DND-41 (cell line): ENCODE measurements at regions not wholly inside any gene's neighbourhood (a gene's known extent, or its start where the extent isn't known, plus 50 kb on each side); places are given as distances from the start of the nearest gene placed in this dataset.

Experiments used
- ATAC-seq: fragments of 200-7000 bp; cut with Tn5 transposase; 3 replicates; pipeline ENCODE4 v1.9.1; 2021; ENCODE audit warnings: low read depth; ENCODE audit not compliant: insufficient read depth
- DNase-seq: peaks from one replicate; pipeline ENCODE4 v3.0.0-alpha.2; 2020
- H2AFZ ChIP-seq: 2 replicates; pipeline ENCODE4 v1.6.0; 2012; ENCODE audit warnings: low read depth, low read length
- H3K27ac ChIP-seq: 2 replicates; pipeline ENCODE4 v1.5.1; 2012; ENCODE audit warnings: low read length, inconsistent platforms
- H3K27me3 ChIP-seq: fragments of 200-600 bp; sonication (generic); 2 replicates; pipeline ENCODE4 v1.6.0; 2012; ENCODE audit warnings: low read length, mild to moderate bottlenecking, inconsistent platforms; ENCODE audit not compliant: insufficient read depth, poor library complexity
- H3K36me3 ChIP-seq: 2 replicates; pipeline ENCODE4 v1.5.1; 2012; ENCODE audit warnings: low read length, inconsistent platforms; ENCODE audit not compliant: insufficient read depth
- H3K4me1 ChIP-seq: 2 replicates; pipeline ENCODE4 v1.5.1; 2012; ENCODE audit warnings: mild to moderate bottlenecking, low read length; ENCODE audit not compliant: insufficient read depth
- H3K4me2 ChIP-seq: 2 replicates; pipeline ENCODE4 v1.6.0; 2012; ENCODE audit warnings: mild to moderate bottlenecking, moderate library complexity, low read length, inconsistent platforms; ENCODE audit not compliant: insufficient read depth
- H3K4me3 ChIP-seq, 2 experiments: fragments of 200-600 bp in 1 of 2; shearing (Covaris generic) in 1 of 2; 2 replicates each; pipeline ENCODE4 v1.5.1; 2012 to 2016; ENCODE audit warnings: inconsistent platforms in 2 of 2, low read length in 2 of 2, mild to moderate bottlenecking in 2 of 2, low read depth in 1 of 2, moderate library complexity in 1 of 2
- H3K79me2 ChIP-seq: 2 replicates; pipeline ENCODE4 v1.6.0; 2012; ENCODE audit warnings: low read length, inconsistent platforms; ENCODE audit not compliant: insufficient read depth
- H3K9ac ChIP-seq: 2 replicates; pipeline ENCODE4 v1.6.0; 2012; ENCODE audit warnings: low read depth, mild to moderate bottlenecking, inconsistent platforms, low read length, moderate library complexity
- H3K9me3 ChIP-seq: 2 replicates; pipeline ENCODE4 v1.5.1; 2012; ENCODE audit warnings: low read length, moderate library complexity, mild to moderate bottlenecking, inconsistent platforms; ENCODE audit not compliant: insufficient read depth, severe bottlenecking
- H4K20me1 ChIP-seq: 2 replicates; pipeline ENCODE4 v1.6.0; 2012; ENCODE audit warnings: low read length; ENCODE audit not compliant: insufficient read depth
- EZH2 ChIP-seq: IDR thresholded peaks from 3 replicates; pipeline ENCODE4 v1.6.1; 2012; ENCODE audit warnings: borderline replicate concordance, low read depth, mild to moderate bottlenecking, moderate library complexity, low read length, inconsistent platforms; ENCODE audit not compliant: severe bottlenecking
- TF ChIP-seq, protein P1 (sequence below): IDR thresholded peaks from 2 replicates; pipeline ENCODE4 v1.5.1; 2012; ENCODE audit warnings: borderline replicate concordance, low read length, moderate library complexity, mild to moderate bottlenecking; ENCODE audit not compliant: poor library complexity, severe bottlenecking; ENCODE audit errors: extremely low read depth

- Histone ChIP-seq H3K9me3 (no peaks in the 10 kb centered on the region), H3K27me3 (no peaks in the 10 kb centered on the region), H3K79me2 (no peaks in the 10 kb centered on the region), H3K4me2 (no peak overlapping the region), H3K4me1 (peaks cover 12% of the 10 kb centered on the region), H4K20me1 (no peaks in the 10 kb centered on the region), H2AFZ (peak overlapping the region; percentile 7; the same call in 1 of the 2 replicates), H3K36me3 (no peaks in the 10 kb centered on the region), H3K9ac (no peak overlapping the region), H3K4me3 (no peak overlapping the region), H3K27ac (no peak overlapping the region)
- no peak for TF ChIP-seq EZH2
- TF ChIP-seq, protein P1, sequence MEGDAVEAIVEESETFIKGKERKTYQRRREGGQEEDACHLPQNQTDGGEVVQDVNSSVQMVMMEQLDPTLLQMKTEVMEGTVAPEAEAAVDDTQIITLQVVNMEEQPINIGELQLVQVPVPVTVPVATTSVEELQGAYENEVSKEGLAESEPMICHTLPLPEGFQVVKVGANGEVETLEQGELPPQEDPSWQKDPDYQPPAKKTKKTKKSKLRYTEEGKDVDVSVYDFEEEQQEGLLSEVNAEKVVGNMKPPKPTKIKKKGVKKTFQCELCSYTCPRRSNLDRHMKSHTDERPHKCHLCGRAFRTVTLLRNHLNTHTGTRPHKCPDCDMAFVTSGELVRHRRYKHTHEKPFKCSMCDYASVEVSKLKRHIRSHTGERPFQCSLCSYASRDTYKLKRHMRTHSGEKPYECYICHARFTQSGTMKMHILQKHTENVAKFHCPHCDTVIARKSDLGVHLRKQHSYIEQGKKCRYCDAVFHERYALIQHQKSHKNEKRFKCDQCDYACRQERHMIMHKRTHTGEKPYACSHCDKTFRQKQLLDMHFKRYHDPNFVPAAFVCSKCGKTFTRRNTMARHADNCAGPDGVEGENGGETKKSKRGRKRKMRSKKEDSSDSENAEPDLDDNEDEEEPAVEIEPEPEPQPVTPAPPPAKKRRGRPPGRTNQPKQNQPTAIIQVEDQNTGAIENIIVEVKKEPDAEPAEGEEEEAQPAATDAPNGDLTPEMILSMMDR, result peak; percentile 59
- ATAC-seq (peak; percentile 60; the same call in 2 of the 3 replicates), DNase-seq (peak; percentile 22)
Observed at GRCh38 chr2:177161741-177162460, 50.7 kb upstream of the HNRNPA3 start.
